HG03520 (cell line): ENCODE measurements at regions not wholly inside any gene's neighbourhood (a gene's known extent, or its start where the extent isn't known, plus 50 kb on each side); places are given as distances from the start of the nearest gene placed in this dataset.
"Not testable (repeated sequence)": the region's sequence is repeated elsewhere in the genome, so short reads cannot be mapped to it uniquely, and the experiment has no call there.

Experiments used
- ATAC-seq: cut with Tn5 transposase; IDR thresholded peaks from one replicate; pipeline ENCODE4 v1.9.1; 2021; ENCODE audit warnings: mild to moderate bottlenecking, moderate library complexity; ENCODE audit not compliant: unreplicated experiment

DNA sequence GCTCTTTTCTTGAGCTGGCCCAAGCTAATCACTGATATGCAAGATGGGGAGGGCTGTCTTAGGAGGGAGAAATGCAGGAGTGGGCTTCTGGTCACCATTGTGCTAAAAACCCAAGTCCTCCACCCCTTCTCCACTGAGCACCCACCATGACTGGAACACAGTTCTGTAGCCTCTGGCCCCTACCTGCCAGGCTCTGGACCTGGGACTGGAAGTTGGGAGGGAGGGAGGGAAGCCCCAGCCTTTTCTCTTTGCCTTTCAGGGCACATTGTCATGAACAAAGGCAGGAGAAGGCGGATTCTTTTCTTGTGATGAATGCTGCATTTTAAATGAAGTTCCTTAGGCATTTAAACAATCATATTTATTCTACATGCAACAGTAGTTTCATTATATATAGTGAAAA lies 559.1 kb upstream of the TRPC7 start:
- no peak for ATAC-seq

DNA sequence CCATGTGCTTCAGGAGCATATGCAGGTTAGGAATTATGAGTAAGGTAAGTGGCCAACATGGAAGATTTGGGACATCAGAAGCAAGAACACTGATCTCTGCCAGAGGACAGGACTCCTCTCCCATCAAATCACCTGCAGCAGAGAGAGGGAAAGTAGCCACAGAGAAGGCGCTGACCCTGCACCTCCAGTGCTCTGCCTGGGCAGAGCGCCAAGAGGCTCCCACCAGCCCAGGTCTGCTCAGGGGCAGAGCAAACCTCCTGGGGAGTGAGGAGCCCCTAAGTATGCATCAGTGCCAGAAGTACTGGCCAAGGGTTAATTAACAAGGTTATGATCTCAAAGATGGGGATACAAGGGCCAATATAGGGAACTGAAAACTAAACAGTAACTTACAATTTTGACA lies 545.3 kb upstream of the TRPC7 start:
- no peak for ATAC-seq

DNA sequence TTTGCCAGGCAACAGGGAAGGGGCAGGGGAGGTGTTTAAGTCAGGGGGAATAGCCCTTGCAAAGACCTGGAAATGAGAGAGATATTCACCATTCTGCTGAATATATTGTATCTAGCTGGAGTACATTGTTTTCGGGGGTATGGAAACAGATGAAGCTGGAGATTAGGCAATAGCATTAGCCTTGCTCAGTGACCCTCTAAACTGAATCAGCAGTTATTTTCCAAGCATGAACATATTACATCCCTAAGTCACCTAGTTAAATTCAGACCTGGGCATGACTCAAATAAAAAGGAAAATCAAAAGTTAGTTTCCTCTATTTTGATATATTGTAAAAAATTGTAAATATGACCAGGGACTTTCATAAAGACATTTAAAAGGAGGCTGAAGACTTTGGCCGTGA lies 544.6 kb upstream of the TRPC7 start:
- no peak for ATAC-seq

DNA sequence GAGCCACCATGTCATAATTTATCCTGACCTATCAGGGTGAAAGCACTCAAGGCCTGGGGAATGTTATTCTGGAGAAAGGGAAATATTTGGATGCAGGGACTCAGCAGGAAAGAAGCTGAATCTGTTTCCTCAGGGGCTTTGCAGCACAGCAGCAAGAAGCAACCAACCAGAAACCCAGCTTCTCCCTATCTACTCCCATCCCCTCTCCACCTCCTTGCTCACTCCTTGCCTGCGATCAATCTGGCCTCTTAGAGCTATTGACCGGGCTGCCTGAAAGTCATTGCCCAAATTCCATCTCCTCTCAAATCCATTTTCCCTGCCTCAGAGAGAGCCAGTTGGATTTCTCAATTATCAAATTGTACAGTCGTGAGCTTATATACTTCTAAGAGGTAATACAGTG lies 542.0 kb upstream of the TRPC7 start:
- ATAC-seq, result no peak

DNA sequence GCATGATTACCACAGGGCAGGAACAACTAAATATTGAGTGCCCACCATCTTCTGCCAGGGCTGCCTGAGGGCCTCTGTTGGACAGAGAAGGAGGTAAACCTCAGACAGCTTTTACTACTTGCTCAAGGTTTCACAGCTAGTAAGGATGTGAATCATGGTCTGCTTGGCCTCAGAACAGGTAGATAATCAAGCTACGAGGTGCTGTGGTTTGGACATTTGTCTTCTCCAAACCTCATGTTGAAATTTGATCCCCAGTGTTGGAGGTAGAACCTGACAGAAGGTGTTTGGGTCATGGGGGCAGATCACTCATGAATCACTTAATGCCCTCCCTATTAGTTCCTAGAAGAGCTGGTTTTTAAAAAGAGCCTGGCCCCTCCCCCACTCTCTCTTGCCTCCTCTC lies 541.2 kb upstream of the TRPC7 start:
- ATAC-seq, result no peak

DNA sequence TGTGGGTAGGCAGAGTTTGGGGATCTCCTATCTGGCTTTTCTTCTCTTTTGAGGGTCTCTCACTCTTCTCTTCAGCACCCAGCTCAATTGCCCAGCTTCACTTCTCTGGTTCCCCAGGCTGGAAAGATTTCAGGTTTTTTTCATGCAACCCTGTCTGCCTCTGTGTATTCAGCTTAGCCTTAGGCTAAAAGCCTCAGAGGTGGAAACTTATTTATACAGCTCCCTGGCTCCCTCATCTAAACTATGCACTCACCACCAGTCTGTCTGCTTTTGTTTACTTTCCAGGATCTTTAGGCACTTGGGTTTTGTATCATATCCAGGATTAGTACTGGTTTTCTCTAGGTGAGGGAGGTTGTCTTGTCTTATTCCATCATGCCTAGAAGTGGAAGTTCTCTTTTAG lies 540.2 kb upstream of the TRPC7 start:
- ATAC-seq, result no peak

DNA sequence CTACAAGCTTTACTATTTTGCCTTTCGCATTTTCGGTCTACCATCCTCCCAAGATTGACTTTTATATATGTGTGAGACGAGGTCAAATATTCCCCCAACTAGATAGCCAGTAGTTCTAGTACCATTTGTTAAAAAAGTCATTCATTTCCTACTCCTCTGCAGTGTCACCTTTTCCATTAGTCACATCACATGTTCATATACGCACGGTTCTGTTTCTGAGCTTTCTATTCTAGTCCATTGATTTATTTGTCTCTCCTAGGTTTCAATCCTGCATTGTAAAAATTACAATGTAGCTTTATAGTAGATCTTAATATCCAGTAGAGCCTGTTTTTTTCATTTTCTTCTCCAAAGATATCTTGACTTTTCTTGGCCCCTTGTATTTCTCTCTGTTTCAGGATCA lies 528.7 kb upstream of the TRPC7 start:
- ATAC-seq, result no peak

DNA sequence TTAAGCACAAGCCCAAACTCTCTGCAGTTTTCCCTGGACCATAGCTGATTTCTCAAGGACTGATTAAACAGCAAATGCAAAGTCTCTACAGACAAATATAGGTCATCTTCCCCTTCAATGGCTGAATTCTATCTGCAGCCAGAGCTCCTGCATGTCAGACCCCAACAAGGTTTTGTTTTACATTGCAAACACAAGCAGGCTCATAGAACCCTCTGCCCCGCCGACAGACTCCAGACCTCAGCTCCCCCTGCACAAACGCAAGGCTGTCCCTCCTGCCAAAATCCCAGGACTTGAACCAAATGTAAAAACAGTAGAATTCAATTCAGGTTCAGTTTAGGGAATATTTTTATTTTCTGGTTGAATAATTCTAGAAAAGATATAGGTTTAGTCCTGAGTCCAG lies 526.7 kb upstream of the TRPC7 start:
- ATAC-seq, result no peak

DNA sequence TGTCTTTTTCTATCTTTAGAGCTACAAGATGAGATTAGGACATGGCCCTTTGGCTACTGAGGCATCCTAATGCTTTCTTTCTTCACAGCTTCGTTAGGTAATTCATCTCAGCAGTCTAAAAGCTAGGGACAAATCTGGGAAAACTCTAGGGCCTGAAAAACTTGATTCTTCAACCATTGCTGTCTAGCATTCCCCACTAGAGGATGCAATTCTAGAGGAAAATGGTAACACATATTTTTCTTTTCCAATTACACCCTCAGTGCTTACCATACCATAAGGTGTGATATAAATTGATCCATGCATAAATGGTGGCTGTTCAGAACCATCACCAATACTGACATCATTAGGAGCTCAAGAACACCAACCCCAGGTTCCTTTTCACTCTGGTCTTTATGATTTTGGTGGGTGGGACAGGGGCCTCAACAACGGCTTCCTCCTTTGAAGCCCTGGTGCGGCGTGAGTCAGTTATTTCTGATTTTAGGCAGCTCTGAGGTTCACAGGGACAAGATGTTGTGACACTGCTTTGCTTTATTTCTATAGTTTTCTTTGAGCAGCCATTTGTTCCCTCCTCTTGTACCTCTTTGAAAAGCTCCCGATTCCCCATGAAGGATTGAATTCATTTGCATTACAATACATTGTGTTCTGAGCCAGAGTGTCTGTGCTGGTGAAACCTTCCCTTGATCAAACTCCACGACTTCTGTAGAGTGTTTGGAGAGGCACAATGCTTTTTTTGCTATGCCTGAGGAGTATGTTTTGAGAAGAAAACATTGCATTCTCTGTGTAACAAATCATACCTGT lies 526.0 kb upstream of the TRPC7 start:
- no peak for ATAC-seq

DNA sequence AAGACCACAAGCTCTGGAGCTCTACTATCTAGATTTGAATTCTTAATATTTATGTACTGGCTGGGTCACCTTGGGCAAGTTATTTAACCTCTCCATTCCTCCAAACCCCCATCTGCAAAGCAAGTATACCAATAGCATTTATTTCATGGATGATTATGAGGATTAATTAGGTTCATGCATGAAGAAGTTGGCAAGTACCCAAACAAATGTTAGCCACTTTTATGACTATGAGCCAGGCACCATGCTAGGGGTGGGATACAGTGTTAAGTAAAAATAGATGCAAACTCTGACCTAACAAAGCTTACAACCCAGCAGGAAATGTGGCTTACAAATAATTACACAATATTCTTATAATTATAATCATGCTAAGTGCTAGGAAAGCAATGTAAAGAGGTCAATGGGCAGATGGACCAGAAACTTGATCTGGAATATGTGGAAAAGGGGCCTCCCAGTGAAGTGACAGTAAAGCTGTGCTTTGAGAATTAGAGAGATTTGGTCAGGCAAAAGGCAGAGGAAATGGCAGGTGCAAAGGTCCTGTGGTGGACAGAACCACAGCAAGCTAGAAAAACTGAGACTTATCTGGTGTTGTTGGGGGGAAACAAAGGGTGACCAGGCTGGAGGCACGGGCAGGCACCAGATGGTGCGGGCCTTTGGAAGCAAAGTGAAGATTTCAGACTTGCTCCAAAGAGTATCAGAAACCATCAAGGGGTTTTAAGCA lies 525.2 kb upstream of the TRPC7 start:
- no peak for ATAC-seq

DNA sequence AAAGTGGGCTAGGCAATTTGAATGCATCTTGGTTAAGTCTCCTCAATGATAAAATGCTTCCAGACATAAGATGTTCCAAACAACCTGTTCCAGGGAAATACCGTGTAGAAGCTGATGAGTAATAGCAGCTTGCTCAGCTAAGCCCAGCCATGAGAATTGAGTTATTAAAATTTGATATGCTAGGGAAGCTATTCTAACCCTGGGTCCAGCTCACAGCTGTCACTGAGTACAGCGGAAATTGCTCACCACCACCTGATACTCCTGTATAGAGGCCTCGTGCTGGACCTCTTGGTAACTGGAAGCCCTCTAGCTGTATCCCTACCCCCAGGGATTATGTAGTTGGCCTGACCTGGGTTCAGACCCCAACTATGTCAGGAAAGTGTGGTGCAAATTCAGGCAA lies 521.3 kb upstream of the TRPC7 start:
- no peak for ATAC-seq

DNA sequence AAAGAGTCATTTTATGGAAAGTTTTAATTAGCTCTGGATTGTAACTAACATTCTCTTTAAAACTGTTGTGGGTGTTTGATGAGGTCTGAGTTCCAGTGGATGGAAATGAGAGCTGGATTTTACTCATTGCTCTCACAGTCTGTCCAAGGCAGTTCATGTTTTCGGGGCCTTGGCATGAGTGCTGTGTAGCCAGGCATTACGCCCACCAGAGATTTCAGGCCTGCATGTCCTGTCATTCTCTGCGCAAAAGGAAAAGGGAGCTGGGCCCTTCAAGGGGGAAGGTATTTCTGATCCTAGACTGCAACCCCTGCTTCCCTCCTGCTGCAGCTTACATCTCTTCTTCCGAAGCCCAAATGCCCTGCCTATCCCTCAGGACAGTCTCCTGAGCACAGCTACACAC lies 499.6 kb upstream of the TRPC7 start:
- ATAC-seq, result no peak

DNA sequence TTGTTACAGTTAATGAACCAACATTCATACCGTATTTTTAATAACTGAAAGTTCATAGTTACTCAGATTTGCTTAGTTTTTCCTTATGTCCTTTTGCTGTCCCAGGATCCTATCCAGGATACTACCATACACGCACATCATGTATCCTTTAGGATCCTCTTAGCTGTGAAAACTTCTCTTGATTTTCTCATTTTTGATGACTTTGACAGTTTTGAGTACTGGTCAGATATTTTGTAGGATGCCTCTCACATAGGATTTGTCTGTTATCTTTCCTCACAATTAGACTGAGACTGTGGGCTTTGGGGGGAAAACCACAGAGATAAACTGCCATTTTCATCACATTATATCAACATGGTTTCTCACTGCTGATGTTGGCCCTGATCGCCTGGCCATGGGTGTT lies 491.3 kb upstream of the TRPC7 start:
- no peak for ATAC-seq

DNA sequence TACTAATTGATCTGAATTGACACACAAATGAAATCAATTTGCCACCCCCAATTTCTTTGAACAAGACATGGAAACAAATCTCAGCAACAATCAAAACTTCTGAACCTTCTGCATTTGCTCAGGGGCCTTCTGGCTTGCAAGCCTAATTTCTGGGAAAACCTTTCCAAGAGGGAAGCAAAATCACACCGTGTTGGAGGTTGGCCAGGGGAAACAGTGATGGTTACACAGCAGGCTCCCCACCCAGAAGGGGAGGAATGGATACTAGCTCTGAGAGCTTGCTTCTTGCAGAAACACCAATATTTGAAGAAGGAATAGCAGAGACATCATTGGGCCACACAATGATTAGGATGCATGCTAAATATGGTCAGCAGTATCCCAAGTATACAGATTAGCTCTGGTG lies 488.6 kb upstream of the TRPC7 start:
- ATAC-seq, result no peak

DNA sequence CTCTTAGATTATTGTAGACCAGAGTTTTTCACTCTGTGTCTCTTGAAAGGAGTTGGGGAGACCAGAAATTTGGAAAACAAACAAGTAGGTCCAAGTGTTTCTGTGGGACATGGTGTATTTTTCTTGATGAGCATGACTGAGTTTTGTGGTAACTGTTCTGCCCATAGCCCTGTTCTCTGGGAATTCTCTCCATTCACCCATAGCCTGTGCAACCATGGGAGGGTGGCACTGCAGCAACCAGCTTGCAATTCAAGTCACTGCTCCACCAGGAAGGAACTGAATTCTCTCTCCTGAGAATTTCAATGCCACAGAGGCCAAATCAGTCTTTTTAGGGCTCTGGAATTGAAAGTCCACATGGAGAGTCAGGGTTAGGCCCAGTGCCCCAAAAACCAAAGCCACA lies 475.3 kb upstream of the TRPC7 start:
- no peak for ATAC-seq

DNA sequence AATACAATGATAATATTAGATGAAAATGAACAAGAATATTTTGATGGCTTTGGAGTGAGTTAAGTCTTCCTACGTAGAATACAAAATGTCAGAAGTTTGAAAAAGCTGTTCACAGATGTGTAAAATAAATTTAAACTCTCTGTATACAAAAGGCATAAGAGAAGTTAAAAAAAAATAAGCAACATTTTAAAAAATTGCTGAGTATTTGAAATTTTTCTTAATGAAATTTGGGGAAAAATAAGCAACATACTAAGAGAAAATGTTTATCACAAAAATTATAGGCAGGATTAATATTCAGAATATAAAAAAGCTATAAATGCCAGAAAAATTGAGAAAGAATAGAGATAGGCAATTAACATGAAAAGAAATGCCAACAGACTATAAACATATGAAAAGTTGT lies 470.7 kb upstream of the TRPC7 start:
- ATAC-seq, result no peak

DNA sequence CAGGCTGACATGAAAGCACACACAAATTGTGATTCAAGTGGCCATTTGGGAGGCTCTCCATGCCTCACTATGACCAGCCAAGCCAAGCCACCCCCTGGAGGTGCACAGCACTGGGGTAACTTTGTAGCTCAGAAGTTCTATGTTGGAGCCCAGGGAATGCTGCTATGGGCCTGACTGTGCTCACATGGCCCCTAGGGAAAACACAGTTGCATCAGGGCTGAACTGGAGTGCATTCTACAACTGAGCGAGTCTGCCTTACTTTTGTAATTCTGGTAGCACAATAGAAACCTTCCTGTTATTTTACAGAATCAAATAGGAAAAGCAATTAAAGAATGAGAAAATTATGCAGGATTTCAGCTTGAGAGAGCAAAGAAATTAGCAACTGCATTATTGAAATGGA lies 455.5 kb upstream of the TRPC7 start:
- ATAC-seq, result no peak

DNA sequence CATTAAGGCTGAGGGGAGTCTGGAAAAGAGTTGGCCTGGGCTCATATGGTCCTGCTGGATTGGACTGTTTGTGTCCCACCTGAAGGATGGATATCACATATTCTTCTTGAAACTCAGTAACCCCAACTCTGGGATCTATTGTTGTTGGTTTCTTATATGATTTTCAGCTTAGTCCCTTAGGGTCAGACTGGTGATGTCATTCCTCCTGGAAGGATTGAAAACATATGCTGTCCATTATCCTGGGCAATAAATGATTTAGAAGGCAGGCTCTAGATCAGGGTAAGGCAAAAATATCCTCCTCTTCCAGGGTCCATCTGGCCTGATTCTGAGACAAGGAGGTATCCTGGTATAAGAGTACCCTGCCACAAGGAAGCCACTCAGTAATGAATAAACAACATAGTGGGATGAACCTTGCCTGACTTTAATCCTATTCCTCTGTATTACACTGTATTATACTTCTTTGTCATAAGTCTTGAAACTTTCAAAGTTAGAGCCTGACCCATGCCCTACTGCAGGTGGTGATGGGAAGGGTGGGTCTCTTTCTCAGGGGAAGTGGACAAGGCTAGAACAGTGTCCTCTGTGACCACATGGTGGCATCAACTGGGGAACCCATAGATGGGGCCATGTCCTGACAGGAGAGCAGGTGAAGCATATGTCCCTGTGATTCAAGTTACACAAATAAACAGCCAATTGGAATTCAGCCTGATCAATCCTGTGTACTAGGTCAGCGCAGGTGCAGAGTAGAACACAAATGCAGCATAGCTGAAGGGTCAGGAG lies 454.4 kb upstream of the TRPC7 start:
- ATAC-seq, result no peak

DNA sequence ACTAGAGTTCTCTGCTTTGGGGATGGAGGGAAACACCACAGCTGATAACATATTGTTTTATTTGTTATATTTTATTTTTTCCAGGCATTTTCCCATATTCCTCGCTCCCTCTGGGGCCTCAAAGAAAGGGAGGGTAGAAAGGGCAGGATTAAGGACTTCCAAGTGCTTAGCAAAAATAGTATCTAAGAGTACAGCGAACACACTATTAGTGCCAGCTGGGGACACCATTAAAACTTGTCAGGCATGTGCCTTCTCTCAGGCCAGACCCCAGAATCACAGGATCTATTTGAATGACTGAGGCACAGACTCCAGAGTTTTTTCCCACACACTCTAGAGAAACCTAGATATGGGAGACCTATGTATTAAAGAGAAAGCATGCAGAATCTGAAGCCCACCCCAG lies 451.0 kb upstream of the TRPC7 start:
- no peak for ATAC-seq

DNA sequence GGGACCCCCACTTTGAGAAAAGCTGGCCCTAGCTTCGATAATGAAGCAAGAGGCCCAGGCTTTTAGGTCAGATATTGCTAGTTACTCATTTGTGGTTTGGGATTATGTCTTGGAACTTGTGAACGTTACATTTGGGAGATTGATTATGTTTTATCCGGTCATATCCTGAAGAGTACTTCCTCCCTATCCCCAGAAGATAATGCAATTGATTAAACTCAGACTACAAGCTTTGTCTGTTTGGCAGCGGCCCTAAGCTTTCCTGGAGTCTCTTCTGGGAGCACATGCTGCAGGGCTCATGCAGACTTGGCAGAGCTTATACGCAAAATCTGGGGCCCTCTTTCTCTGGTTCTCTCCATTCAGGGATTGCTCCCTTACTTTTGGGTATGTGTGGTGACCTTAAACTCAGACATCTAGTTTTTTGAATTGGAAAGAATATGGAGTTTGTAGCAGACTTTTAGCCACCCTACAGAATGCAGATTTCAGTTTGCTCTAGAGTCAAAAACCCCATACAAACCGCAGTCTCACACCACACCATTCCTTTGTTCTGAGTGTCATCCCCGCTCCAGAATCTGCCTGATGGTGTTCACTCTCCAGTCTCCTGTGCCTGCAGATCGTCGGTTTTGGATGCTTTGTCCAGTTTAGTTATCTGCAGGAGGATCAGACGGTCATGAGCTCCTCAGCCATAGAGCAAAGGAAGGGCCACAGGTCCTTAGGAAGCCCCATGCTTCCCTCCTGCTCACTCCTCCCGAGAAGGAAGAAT lies 449.5 kb upstream of the TRPC7 start:
- ATAC-seq, result no peak

DNA sequence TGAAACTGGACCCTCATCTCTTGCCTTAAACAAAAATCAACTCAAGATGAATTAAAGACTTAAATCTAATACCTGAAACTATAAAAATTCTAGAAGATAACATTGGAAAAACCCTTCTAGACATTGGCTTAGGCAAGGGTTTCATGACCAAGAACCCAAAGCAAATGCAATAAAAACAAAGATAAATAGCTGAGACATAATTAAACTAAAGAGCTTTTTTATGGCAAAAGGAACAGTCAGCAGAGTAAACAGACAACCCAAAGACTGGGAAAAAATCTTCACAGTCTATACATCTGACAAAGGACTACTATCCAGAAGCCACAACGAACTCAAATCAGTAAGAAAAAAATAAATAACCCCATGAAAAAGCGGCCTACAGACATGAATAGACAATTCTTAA lies 446.9 kb upstream of the TRPC7 start:
- not testable (repeated sequence) for ATAC-seq
